Right ventricle myocardium superior (tissue), 1 donor: ENCODE measurements at regions not wholly inside any gene's neighbourhood (a gene's known extent, or its start where the extent isn't known, plus 50 kb on each side); places are given as distances from the start of the nearest gene placed in this dataset.
"Not testable (repeated sequence)": the region's sequence is repeated elsewhere in the genome, so short reads cannot be mapped to it uniquely, and the experiment has no call there.

Source experiments
- ATAC-seq: fragments of 200-7000 bp; cut with Tn5 transposase; one replicate; pipeline ENCODE4 v1.9.1; 2020; ENCODE audit warnings: mild to moderate bottlenecking; ENCODE audit not compliant: poor library complexity
- DNase-seq: peaks from one replicate; pipeline ENCODE4 v3.0.0-alpha.2; 2020
- intact Hi-C: fragments of 100-400 bp; cut with DNase I; formaldehyde crosslinking; loops from one replicate; pipeline ENCODE4 v1.11.2; 2022
- donor health status: DM: no; HTN: yes; CAD: no; lungs with severe emphysema.

GRCh38 chr9:92242260-92243136, 51.0 kb downstream of the IARS1 start:
- no peak for DNase-seq
- intact Hi-C loops, result no loop called here
- ATAC-seq, result no peak

- ATAC-seq (no peak), DNase-seq (no peak)
- intact Hi-C loops, result no loop called here
Measured at GRCh38 chr9:92236915-92237314, 56.6 kb downstream of the IARS1 start.

GRCh38 chr9:92236465-92236864, 57.0 kb downstream of the IARS1 start:
- DNase-seq, result no peak
- no peak for ATAC-seq
- intact Hi-C loops, result no loop called here

- ATAC-seq (no peak), DNase-seq (no peak)
- intact Hi-C loops, result no loop called here
Measured at GRCh38 chr9:92234514-92234913, 59.0 kb downstream of the IARS1 start.

- intact Hi-C loops, result no loop called here
- ATAC-seq, result no peak
Measured at GRCh38 chr9:92232190-92232589, 61.3 kb downstream of the IARS1 start.

GRCh38 chr9:92228628-92229027, 64.9 kb downstream of the IARS1 start:
- intact Hi-C loops, result no loop called here
- DNase-seq (no peak), ATAC-seq (no peak)

More at GRCh38 chr9:92232190-92232589, 61.3 kb downstream of the IARS1 start:
- DNase-seq, result no peak

- ATAC-seq, result no peak
- intact Hi-C loops, result no loop called here
- DNase-seq, result no peak
Measured at GRCh38 chr9:92224177-92224576, 69.3 kb downstream of the IARS1 start.

- ATAC-seq (no peak), DNase-seq (no peak)
- intact Hi-C loops, result no loop called here
Measured at GRCh38 chr9:92223758-92224157, 69.7 kb downstream of the IARS1 start.

- ATAC-seq (no peak), DNase-seq (no peak)
- intact Hi-C loops, result no loop called here
Measured at GRCh38 chr9:92208693-92209524, 84.6 kb downstream of the IARS1 start.

GRCh38 chr9:92206488-92206887, 87.0 kb downstream of the IARS1 start:
- ATAC-seq (no peak), DNase-seq (no peak)
- intact Hi-C loops, result no loop called here

GRCh38 chr9:92203887-92204286, 88.7 kb upstream of the SPTLC1 start:
- DNase-seq, intact Hi-C loops, ATAC-seq: not testable (repeated sequence)

- ATAC-seq, intact Hi-C loops, DNase-seq: not testable (repeated sequence)
Measured at GRCh38 chr9:92198237-92198636, 83.0 kb upstream of the SPTLC1 start.

- intact Hi-C loops, result no loop called here
- DNase-seq (no peak), ATAC-seq (no peak)
Measured at GRCh38 chr9:92196909-92197308, 81.7 kb upstream of the SPTLC1 start.

GRCh38 chr9:92196400-92196799, 81.2 kb upstream of the SPTLC1 start:
- DNase-seq (no peak), ATAC-seq (no peak)
- intact Hi-C loops, result no loop called here

- intact Hi-C loops, result no loop called here
- ATAC-seq, result no peak
- no peak for DNase-seq
Measured at GRCh38 chr9:92191801-92192200, 76.6 kb upstream of the SPTLC1 start.

GRCh38 chr9:92190536-92190790, 75.2 kb upstream of the SPTLC1 start:
- ATAC-seq, result no peak

GRCh38 chr9:92189782-92190535, 74.7 kb upstream of the SPTLC1 start:
- DNase-seq (no peak), ATAC-seq (no peak)
- intact Hi-C loops, result no loop called here

More at GRCh38 chr9:92190536-92190790, 75.2 kb upstream of the SPTLC1 start:
- intact Hi-C loops, result no loop called here
- no peak for DNase-seq

GRCh38 chr9:92188969-92189781, 74.0 kb upstream of the SPTLC1 start:
- DNase-seq (no peak), ATAC-seq (no peak)
- intact Hi-C loops, result no loop called here
